ENCODE measurements at regions not wholly inside any gene's neighbourhood (a gene's known extent, or its start where the extent isn't known, plus 50 kb on each side); places are given as distances from the start of the nearest gene placed in this dataset.

DNA sequence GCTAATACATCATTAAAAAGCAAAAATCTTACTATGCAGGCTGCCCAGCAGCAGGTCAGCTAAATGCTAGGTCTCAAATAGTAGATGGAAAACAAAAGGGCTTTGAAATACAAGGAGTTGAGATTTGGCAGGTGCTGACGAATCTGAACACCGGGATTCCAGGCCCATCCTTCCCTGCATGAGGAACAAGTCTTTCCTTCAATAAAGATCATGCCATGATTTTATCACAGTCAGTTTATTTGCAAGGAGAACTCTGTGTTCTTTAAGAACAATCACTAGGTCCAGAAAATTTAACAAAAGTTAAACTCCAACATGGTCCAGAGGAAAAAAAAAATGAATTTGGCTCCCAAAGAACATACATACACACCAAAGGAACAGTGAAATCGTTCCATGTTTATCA lies 551.4 kb downstream of the SLITRK6 start:
- TF ChIP-seq, protein P1, sequence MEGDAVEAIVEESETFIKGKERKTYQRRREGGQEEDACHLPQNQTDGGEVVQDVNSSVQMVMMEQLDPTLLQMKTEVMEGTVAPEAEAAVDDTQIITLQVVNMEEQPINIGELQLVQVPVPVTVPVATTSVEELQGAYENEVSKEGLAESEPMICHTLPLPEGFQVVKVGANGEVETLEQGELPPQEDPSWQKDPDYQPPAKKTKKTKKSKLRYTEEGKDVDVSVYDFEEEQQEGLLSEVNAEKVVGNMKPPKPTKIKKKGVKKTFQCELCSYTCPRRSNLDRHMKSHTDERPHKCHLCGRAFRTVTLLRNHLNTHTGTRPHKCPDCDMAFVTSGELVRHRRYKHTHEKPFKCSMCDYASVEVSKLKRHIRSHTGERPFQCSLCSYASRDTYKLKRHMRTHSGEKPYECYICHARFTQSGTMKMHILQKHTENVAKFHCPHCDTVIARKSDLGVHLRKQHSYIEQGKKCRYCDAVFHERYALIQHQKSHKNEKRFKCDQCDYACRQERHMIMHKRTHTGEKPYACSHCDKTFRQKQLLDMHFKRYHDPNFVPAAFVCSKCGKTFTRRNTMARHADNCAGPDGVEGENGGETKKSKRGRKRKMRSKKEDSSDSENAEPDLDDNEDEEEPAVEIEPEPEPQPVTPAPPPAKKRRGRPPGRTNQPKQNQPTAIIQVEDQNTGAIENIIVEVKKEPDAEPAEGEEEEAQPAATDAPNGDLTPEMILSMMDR (conservative IDR thresholded peaks at IDR 0.05; ENCODE audit: low read depth in 2 of 2): no peak
- TF ChIP-seq POLR2AphosphoS5 (IDR thresholded peaks at IDR 0.05; ENCODE audit: low read depth) (no peak), EZH2 (IDR thresholded peaks at IDR 0.05; ENCODE audit: low read depth, unreplicated experiment) (no peak), REST (IDR thresholded peaks at IDR 0.05; ENCODE audit: unreplicated experiment) (no peak), EZH2phosphoT487 (IDR thresholded peaks at IDR 0.05; ENCODE audit: unreplicated experiment) (no peak), ZNF331 (CRISPR knock-in tag; IDR thresholded peaks at IDR 0.05; ENCODE audit: low read depth) (no peak), ZNF114 (CRISPR knock-in tag; IDR thresholded peaks at IDR 0.05) (no peak), CREB1 (CRISPR knock-in tag; IDR thresholded peaks at IDR 0.05; ENCODE audit: low read depth) (no peak), JUNB (IDR thresholded peaks at IDR 0.05; ENCODE audit: unreplicated experiment) (no peak)
- TF ChIP-seq, protein P2, sequence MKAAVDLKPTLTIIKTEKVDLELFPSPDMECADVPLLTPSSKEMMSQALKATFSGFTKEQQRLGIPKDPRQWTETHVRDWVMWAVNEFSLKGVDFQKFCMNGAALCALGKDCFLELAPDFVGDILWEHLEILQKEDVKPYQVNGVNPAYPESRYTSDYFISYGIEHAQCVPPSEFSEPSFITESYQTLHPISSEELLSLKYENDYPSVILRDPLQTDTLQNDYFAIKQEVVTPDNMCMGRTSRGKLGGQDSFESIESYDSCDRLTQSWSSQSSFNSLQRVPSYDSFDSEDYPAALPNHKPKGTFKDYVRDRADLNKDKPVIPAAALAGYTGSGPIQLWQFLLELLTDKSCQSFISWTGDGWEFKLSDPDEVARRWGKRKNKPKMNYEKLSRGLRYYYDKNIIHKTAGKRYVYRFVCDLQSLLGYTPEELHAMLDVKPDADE (IDR thresholded peaks at IDR 0.05): no peak
